H1 (cell line): ENCODE measurements at regions not wholly inside any gene's neighbourhood (a gene's known extent, or its start where the extent isn't known, plus 50 kb on each side); places are given as distances from the start of the nearest gene placed in this dataset.
A peak's percentile ranks its signal among the peaks of the same experiment; 100 is the strongest.

Experiments used
- CTCF ChIA-PET: fragments of 300-600 bp; sonication (Branson Sonifier 250); formaldehyde crosslinking; loops from one replicate; lab custom pipeline; 2021; ENCODE audit not compliant: partially characterized antibody; lab: Charles Lee
- POLR2A ChIA-PET: fragments of 300-600 bp; sonication (Branson Sonifier 250); formaldehyde crosslinking; loops from one replicate; lab custom pipeline; 2021; ENCODE audit warnings: inconsistent platforms; ENCODE audit not compliant: partially characterized antibody; lab: Charles Lee
- DNase-seq, 2 experiments: peaks; one replicate each; pipeline versions ENCODE4 v3.0.0 to v3.0.0-alpha.2; 2010 to 2022; ENCODE audit warnings: low spot score in 2 of 2, low read depth in 1 of 2, mixed read lengths in 1 of 2
- FAIRE-seq: peaks from 2 replicates; lab custom pipeline; 2011; peaks lifted over from hg19 to GRCh38; lab: Jason Lieb, UNC
- H2AFZ ChIP-seq: 2 replicates; pipeline ENCODE4 v1.8.1; 2012; ENCODE audit warnings: low read length, inconsistent platforms
- H2AK5ac ChIP-seq: 2 replicates; pipeline ENCODE4 v1.6.1; 2013; ENCODE audit warnings: low read depth, low read length
- H2BK120ac ChIP-seq: replicated peaks from 2 replicates; pipeline ENCODE3; 2013; ENCODE audit warnings: low read depth, low read length, inconsistent platforms
- H2BK12ac ChIP-seq: 2 replicates; pipeline ENCODE4 v1.6.1; 2013; ENCODE audit warnings: low read depth, low read length
- H2BK15ac ChIP-seq: 2 replicates; pipeline ENCODE4 v1.6.1; 2013; ENCODE audit warnings: low read length
- H2BK20ac ChIP-seq: 2 replicates; pipeline ENCODE4 v1.6.1; 2013; ENCODE audit warnings: low read length
- H2BK5ac ChIP-seq: 2 replicates; pipeline ENCODE4 v1.6.1; 2013; ENCODE audit warnings: low read depth, low read length
- H3K14ac ChIP-seq: 2 replicates; pipeline ENCODE4 v1.6.1; 2013; ENCODE audit warnings: inconsistent platforms; ENCODE audit not compliant: insufficient read length
- H3K18ac ChIP-seq: 2 replicates; pipeline ENCODE4 v1.6.1; 2013; ENCODE audit warnings: low read length; ENCODE audit errors: extremely low read depth
- H3K23ac ChIP-seq: 2 replicates; pipeline ENCODE4 v1.6.1; 2013; ENCODE audit warnings: inconsistent platforms; ENCODE audit not compliant: insufficient read length
- H3K23me2 ChIP-seq: 2 replicates; pipeline ENCODE4 v1.6.1; 2013; ENCODE audit warnings: low read depth, low read length
- H3K27ac ChIP-seq: 2 replicates; pipeline ENCODE4 v1.6.1; 2011; ENCODE audit warnings: low read depth, low read length, inconsistent platforms
- H3K27me3 ChIP-seq, 4 experiments: replicated peaks in 1 of 4; 1 replicate in 1 of 4; 2 replicates in 3 of 4; pipeline versions ENCODE4 v1.6.1 to v1.8.1; 2011 to 2013; ENCODE audit warnings: low read length in 3 of 4, mild to moderate bottlenecking in 3 of 4, inconsistent platforms in 2 of 4, mixed read lengths in 2 of 4, moderate library complexity in 1 of 4; ENCODE audit not compliant: control insufficient read depth in 3 of 4, insufficient read depth in 3 of 4; ENCODE audit errors: extremely low read depth in 1 of 4
- H3K36me3 ChIP-seq, 4 experiments: 2 replicates each; pipeline versions ENCODE4 v1.6.1 to v1.8.1; 2011 to 2013; ENCODE audit warnings: mild to moderate bottlenecking in 4 of 4, low read length in 3 of 4, moderate library complexity in 2 of 4, control low read depth in 1 of 4, inconsistent platforms in 1 of 4; ENCODE audit not compliant: insufficient read depth in 4 of 4, control insufficient read depth in 2 of 4
- H3K4ac ChIP-seq: replicated peaks from 2 replicates; pipeline ENCODE3; 2013; ENCODE audit warnings: low read length, low read depth, mixed read lengths, inconsistent platforms; ENCODE audit not compliant: insufficient read length
- H3K4me1 ChIP-seq, 4 experiments: replicated peaks in 1 of 4; 1 replicate in 1 of 4; 2 replicates in 3 of 4; pipeline versions ENCODE4 v1.6.1 to v1.8.1; 2011 to 2013; ENCODE audit warnings: low read length in 3 of 4, inconsistent platforms in 2 of 4, mixed read lengths in 1 of 4; ENCODE audit not compliant: insufficient read depth in 4 of 4, control insufficient read depth in 3 of 4
- H3K4me2 ChIP-seq, 2 experiments: 2 replicates each; pipeline versions ENCODE4 v1.6.1 to v1.8.1; 2011 to 2013; ENCODE audit warnings: low read depth in 2 of 2, low read length in 2 of 2, control low read depth in 1 of 2, inconsistent platforms in 1 of 2, mild to moderate bottlenecking in 1 of 2; ENCODE audit not compliant: insufficient read depth in 1 of 2
- H3K4me3 ChIP-seq, 4 experiments: fragments of 200-600, 300-600 bp in 1 of 4; sonication (generic), shearing (Covaris generic), sonication (Bioruptor Twin) in 1 of 4; 2 replicates each; pipeline versions ENCODE4 v1.5.1 to v1.8.1; 2011 to 2016; ENCODE audit warnings: low read length in 4 of 4, low read depth in 3 of 4, control low read depth in 2 of 4, inconsistent platforms in 2 of 4, mild to moderate bottlenecking in 2 of 4, mixed read lengths in 1 of 4, moderate library complexity in 1 of 4; ENCODE audit not compliant: insufficient read depth in 2 of 4; ENCODE audit errors: extremely low read depth in 1 of 4
- H3K56ac ChIP-seq: replicated peaks from 2 replicates; pipeline ENCODE3; 2013; ENCODE audit warnings: low read depth, mild to moderate bottlenecking, mixed read lengths, low read length, inconsistent platforms; ENCODE audit not compliant: insufficient read length
- H3K79me1 ChIP-seq: 2 replicates; pipeline ENCODE4 v1.6.1; 2013; ENCODE audit warnings: low read depth, low read length, control low read depth
- H3K79me2 ChIP-seq, 2 experiments: 2 replicates each; pipeline versions ENCODE4 v1.6.1 to v1.8.1; 2012 to 2013; ENCODE audit warnings: low read length in 2 of 2, mild to moderate bottlenecking in 2 of 2, inconsistent platforms in 1 of 2; ENCODE audit not compliant: insufficient read depth in 2 of 2, control insufficient read depth in 1 of 2
- H3K9ac ChIP-seq, 4 experiments: replicated peaks in 1 of 4; 1 replicate in 1 of 4; 2 replicates in 3 of 4; pipeline versions ENCODE4 v1.6.1 to v1.8.1; 2011 to 2013; ENCODE audit warnings: low read depth in 3 of 4, low read length in 3 of 4, control low read depth in 2 of 4, mild to moderate bottlenecking in 2 of 4, moderate library complexity in 2 of 4, inconsistent platforms in 1 of 4; ENCODE audit errors: extremely low read depth in 1 of 4
- H3K9me3 ChIP-seq, 2 experiments: 2 replicates each; pipeline versions ENCODE4 v1.6.1 to v1.8.1; 2012 to 2013; ENCODE audit warnings: mild to moderate bottlenecking in 2 of 2, moderate library complexity in 2 of 2, control low read depth in 1 of 2, inconsistent platforms in 1 of 2, low read depth in 1 of 2, low read length in 1 of 2, mixed read lengths in 1 of 2; ENCODE audit not compliant: insufficient read depth in 2 of 2
- H4K20me1 ChIP-seq, 2 experiments: replicated peaks in 1 of 2; 2 replicates each; pipeline versions ENCODE3 to v1.8.1; 2011 to 2013; ENCODE audit warnings: inconsistent platforms in 2 of 2, low read length in 2 of 2, mild to moderate bottlenecking in 1 of 2; ENCODE audit not compliant: insufficient read depth in 2 of 2, control insufficient read depth in 1 of 2
- H4K5ac ChIP-seq: 2 replicates; pipeline ENCODE4 v1.6.1; 2013; ENCODE audit warnings: low read length, low read depth, mixed read lengths, inconsistent platforms; ENCODE audit not compliant: insufficient read length
- H4K8ac ChIP-seq: 2 replicates; pipeline ENCODE4 v1.8.0; 2013; ENCODE audit warnings: mild to moderate bottlenecking, moderate library complexity, low read length, inconsistent platforms; ENCODE audit not compliant: insufficient read depth; ENCODE audit errors: extremely low read depth
- H4K91ac ChIP-seq: replicated peaks from 2 replicates; pipeline ENCODE3; 2013; ENCODE audit warnings: low read length, mixed read lengths, inconsistent platforms; ENCODE audit not compliant: insufficient read length
- ATF3 ChIP-seq: IDR thresholded peaks from 2 replicates; pipeline ENCODE4 v1.6.1; 2011; ENCODE audit warnings: low read depth, mild to moderate bottlenecking, low read length; ENCODE audit not compliant: insufficient read depth
- HDAC2 ChIP-seq, 2 experiments: fragments of 300-600 bp in 1 of 2; sonication (generic) in 1 of 2; IDR thresholded peaks; 2 replicates each; pipeline ENCODE4 v1.6.1; 2011 to 2012; ENCODE audit warnings: low read depth in 2 of 2, low read length in 2 of 2, mild to moderate bottlenecking in 2 of 2, moderate library complexity in 2 of 2, borderline replicate concordance in 1 of 2, inconsistent platforms in 1 of 2
- SUZ12 ChIP-seq: fragments of 200-600 bp; sonication (generic); IDR thresholded peaks from 2 replicates; pipeline ENCODE4 v1.6.1; 2012; ENCODE audit warnings: mild to moderate bottlenecking, inconsistent platforms, low read length, moderate library complexity, mixed read lengths
- WGBS, 2 experiments: shearing (Covaris generic) in 1 of 2; methylation state at CpG; one replicate each; pipeline versions ENCODE4 v1.1.6 to v1.1.7; 2013 to 2015; ENCODE audit warnings: low lambda C conversion rate in 2 of 2, mixed read lengths in 2 of 2, inconsistent platforms in 1 of 2, low coverage in 1 of 2, missing lambda C conversion rate in 1 of 2; ENCODE audit not compliant: insufficient replicate concordance in 2 of 2, insufficient coverage in 1 of 2, insufficient read length in 1 of 2; ENCODE audit errors: extremely low coverage in 1 of 2, missing lambda C conversion rate in 1 of 2; 5-methylcytosine and 5-hydroxymethylcytosine counted together

GRCh38 chr1:5430911-5431697 lies 561.1 kb downstream of the NPHP4 start:
- H3K23me2 ChIP-seq = no peaks in the 10 kb centered on the region
- no peak overlapping the region for H4K5ac ChIP-seq
- H3K56ac ChIP-seq = no peak overlapping the region
- H2AFZ ChIP-seq = no peak overlapping the region
- H3K27ac ChIP-seq = no peak overlapping the region
- no peak overlapping the region for H3K14ac ChIP-seq
- H2AK5ac ChIP-seq = no peak overlapping the region
- no peaks in the 10 kb centered on the region; a peak in 2 of 7 replicates for H3K27me3 ChIP-seq
- FAIRE-seq = no peak
- no peaks in the 10 kb centered on the region for H4K20me1 ChIP-seq
- no peak overlapping the region for H3K9ac ChIP-seq
- H3K79me1 ChIP-seq = no peaks in the 10 kb centered on the region
- H3K4me1 ChIP-seq = peaks cover 6 to 10% (median 8%) of the 10 kb centered on the region in 4 experiments
- H2BK12ac ChIP-seq = 0 out of 2 replicates have a peak overlapping the region, but pooled peaks have one; percentile 6
- no peak overlapping the region for H3K4me3 ChIP-seq
- H2BK5ac ChIP-seq = no peak overlapping the region
- no peak overlapping the region for H4K8ac ChIP-seq
- no peaks in the 10 kb centered on the region for H3K79me2 ChIP-seq
- H2BK20ac ChIP-seq = no peak overlapping the region
- ChIA-PET CTCF (interaction anchor here (1.1 kb wide), 1 partner anchor 50 kb away, joined by 3 read pairs; no protein-coding TSS in a partner anchor), POLR2A (no interaction called here)
- H3K36me3 ChIP-seq = no peaks in the 10 kb centered on the region
- WGBS, 2 experiments = 85% methylated on average over 15 of the region's 15 CpGs; no CpG with 5 or more reads in 1 of the 2 experiments
- H4K91ac ChIP-seq = no peak overlapping the region
- no peak overlapping the region for H2BK15ac ChIP-seq
- H3K9me3 ChIP-seq = no peaks in the 10 kb centered on the region
- H3K4me2 ChIP-seq = no peak overlapping the region; a peak in 1 of 4 replicates
- no peak for DNase-seq
- H3K18ac ChIP-seq = no peak overlapping the region
- no peak overlapping the region for H3K4ac ChIP-seq
- H2BK120ac ChIP-seq = no peak overlapping the region
- TF ChIP-seq HDAC2 (IDR thresholded peaks at IDR 0.05; ENCODE audit: borderline replicate concordance in 1 of 2, low read depth in 2 of 2, low read length in 2 of 2) = no peak
- TF ChIP-seq SUZ12 = no peak
- no peak for TF ChIP-seq ATF3
- no peak overlapping the region for H3K23ac ChIP-seq
